ENCODE measurements at regions not wholly inside any gene's neighbourhood (a gene's known extent, or its start where the extent isn't known, plus 50 kb on each side); places are given as distances from the start of the nearest gene placed in this dataset.

DNA sequence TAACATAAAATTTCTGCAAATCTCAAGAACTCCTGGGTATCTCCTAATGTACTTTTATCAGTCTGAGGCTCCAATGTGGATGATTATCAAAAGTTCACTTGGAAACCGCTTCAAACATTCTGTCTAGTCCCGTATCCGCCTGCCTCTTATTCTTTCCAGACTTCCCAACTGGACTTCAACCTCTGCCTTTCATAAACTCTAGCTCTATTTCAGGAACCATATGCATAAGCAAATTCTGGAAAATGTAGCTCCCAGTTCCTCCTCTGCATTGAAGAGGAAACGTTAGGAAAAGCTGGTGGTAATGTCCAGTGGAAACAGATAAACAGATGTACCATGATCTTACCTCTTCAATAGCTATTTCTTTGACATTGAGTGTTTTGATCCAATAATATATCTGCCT, 285.0 kb downstream of the KCNJ2 start:
- Histone ChIP-seq H3K56ac (ENCODE audit: extremely low read depth, insufficient read depth, low read length) (no peak overlapping the region), H4K5ac (ENCODE audit: low read depth, low read length) (no peak overlapping the region), H3K14ac (replicated peaks; ENCODE audit: low read depth, low read length) (no peak overlapping the region), H2AK5ac (ENCODE audit: low read depth, low read length) (no peak overlapping the region), H2BK20ac (ENCODE audit: low read depth, low read length) (no peak overlapping the region), H4K20me1 (ENCODE audit: insufficient read depth, low read length) (no peaks in the 10 kb centered on the region), H2BK5ac (ENCODE audit: low read depth, low read length, poor library complexity, severe bottlenecking) (no peak overlapping the region), H2BK15ac (ENCODE audit: low read depth, low read length) (no peak overlapping the region), H4K8ac (ENCODE audit: low read depth in 2 of 2, low read length in 2 of 2) (no peak overlapping the region), H3K18ac (ENCODE audit: low read depth, low read length) (no peak overlapping the region), H3K23ac (ENCODE audit: low read depth, low read length) (no peak overlapping the region), H2AFZ (replicated peaks; ENCODE audit: low read length, poor library complexity) (no peak overlapping the region), H3K4me2 (ENCODE audit: low read depth, low read length) (no peak overlapping the region), H3K27me3 (ENCODE audit: control insufficient read depth, insufficient read depth, low read length) (no peaks in the 10 kb centered on the region), H3K27ac (ENCODE audit: insufficient read depth, low read length) (no peak overlapping the region), H3K9ac (ENCODE audit: low read depth, low read length) (no peak overlapping the region), H2BK120ac (ENCODE audit: low read depth, low read length) (no peak overlapping the region), H2AK9ac (replicated peaks; ENCODE audit: low read depth, low read length, poor library complexity) (no peak overlapping the region), H3K4me1 (ENCODE audit: control insufficient read depth, insufficient read depth, low read length) (no peaks in the 10 kb centered on the region), H3K9me3 (ENCODE audit: control insufficient read depth, insufficient read depth, low read length) (no peaks in the 10 kb centered on the region), H3K4me3 (ENCODE audit: insufficient read depth, low read depth, low read length) (no peak overlapping the region), H3K79me1 (ENCODE audit: low read depth in 1 of 2, low read length in 2 of 2) (no peaks in the 10 kb centered on the region), H3K4ac (ENCODE audit: low read depth, low read length) (no peak overlapping the region), H4K91ac (ENCODE audit: insufficient read depth, low read depth, low read length) (no peak overlapping the region), H3K36me3 (ENCODE audit: control insufficient read depth, insufficient read depth, low read length) (no peaks in the 10 kb centered on the region), H3K9me1 (ENCODE audit: insufficient read depth, low read length) (no peaks in the 10 kb centered on the region)
- ATAC-seq (ENCODE audit: low read depth), result no peak
- intact Hi-C loops (cut with micrococcal nuclease), result no loop called here
- ChIA-PET POLR2A (ENCODE audit: unreplicated experiment) (no interaction called here), CTCF (no interaction called here)
- dilution Hi-C loops (cut with HindIII; ENCODE audit: low sequenced_read_pairs, unreplicated experiment), result no loop called here
- in situ Hi-C loops (cut with MboI; ENCODE audit: low sequenced_read_pairs), result no loop called here
- TF ChIP-seq SMC3 (IDR thresholded peaks at IDR 0.05; ENCODE audit: low read depth, low read length) (no peak), CHD1 (IDR thresholded peaks at IDR 0.05; ENCODE audit: low read depth, low read length) (no peak), CEBPB (IDR thresholded peaks at IDR 0.05; ENCODE audit: low read depth, low read length) (no peak), MXI1 (IDR thresholded peaks at IDR 0.05; ENCODE audit: borderline replicate concordance, low read depth, low read length) (no peak), FOS (IDR thresholded peaks at IDR 0.05; ENCODE audit: low read depth, low read length) (no peak), NFE2L2 (IDR thresholded peaks at IDR 0.05; ENCODE audit: low read depth, low read length) (no peak), POLR2A (IDR thresholded peaks at IDR 0.05; ENCODE audit: low read depth, low read length) (no peak), RCOR1 (IDR thresholded peaks at IDR 0.05; ENCODE audit: insufficient replicate concordance, low read length) (no peak), RFX5 (IDR thresholded peaks at IDR 0.05; ENCODE audit: low read depth, low read length) (no peak), MAFK (IDR thresholded peaks at IDR 0.05; ENCODE audit: low read depth, low read length) (no peak), RAD21 (IDR thresholded peaks at IDR 0.05; ENCODE audit: low read length) (no peak), MAZ (IDR thresholded peaks at IDR 0.05; ENCODE audit: borderline replicate concordance, low read depth, low read length) (no peak), BHLHE40 (IDR thresholded peaks at IDR 0.05; ENCODE audit: low read depth, low read length) (no peak)
- TF ChIP-seq, protein P1, sequence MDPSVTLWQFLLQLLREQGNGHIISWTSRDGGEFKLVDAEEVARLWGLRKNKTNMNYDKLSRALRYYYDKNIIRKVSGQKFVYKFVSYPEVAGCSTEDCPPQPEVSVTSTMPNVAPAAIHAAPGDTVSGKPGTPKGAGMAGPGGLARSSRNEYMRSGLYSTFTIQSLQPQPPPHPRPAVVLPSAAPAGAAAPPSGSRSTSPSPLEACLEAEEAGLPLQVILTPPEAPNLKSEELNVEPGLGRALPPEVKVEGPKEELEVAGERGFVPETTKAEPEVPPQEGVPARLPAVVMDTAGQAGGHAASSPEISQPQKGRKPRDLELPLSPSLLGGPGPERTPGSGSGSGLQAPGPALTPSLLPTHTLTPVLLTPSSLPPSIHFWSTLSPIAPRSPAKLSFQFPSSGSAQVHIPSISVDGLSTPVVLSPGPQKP (IDR thresholded peaks at IDR 0.05; ENCODE audit: borderline replicate concordance, low read depth, low read length), result no peak
- TF ChIP-seq, protein P2, sequence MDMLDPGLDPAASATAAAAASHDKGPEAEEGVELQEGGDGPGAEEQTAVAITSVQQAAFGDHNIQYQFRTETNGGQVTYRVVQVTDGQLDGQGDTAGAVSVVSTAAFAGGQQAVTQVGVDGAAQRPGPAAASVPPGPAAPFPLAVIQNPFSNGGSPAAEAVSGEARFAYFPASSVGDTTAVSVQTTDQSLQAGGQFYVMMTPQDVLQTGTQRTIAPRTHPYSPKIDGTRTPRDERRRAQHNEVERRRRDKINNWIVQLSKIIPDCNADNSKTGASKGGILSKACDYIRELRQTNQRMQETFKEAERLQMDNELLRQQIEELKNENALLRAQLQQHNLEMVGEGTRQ (IDR thresholded peaks at IDR 0.05; ENCODE audit: low read depth, low read length), result no peak
- TF ChIP-seq, protein P3, sequence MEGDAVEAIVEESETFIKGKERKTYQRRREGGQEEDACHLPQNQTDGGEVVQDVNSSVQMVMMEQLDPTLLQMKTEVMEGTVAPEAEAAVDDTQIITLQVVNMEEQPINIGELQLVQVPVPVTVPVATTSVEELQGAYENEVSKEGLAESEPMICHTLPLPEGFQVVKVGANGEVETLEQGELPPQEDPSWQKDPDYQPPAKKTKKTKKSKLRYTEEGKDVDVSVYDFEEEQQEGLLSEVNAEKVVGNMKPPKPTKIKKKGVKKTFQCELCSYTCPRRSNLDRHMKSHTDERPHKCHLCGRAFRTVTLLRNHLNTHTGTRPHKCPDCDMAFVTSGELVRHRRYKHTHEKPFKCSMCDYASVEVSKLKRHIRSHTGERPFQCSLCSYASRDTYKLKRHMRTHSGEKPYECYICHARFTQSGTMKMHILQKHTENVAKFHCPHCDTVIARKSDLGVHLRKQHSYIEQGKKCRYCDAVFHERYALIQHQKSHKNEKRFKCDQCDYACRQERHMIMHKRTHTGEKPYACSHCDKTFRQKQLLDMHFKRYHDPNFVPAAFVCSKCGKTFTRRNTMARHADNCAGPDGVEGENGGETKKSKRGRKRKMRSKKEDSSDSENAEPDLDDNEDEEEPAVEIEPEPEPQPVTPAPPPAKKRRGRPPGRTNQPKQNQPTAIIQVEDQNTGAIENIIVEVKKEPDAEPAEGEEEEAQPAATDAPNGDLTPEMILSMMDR (conservative IDR thresholded peaks at IDR 0.05; ENCODE audit: low read depth, low read length), result no peak
- DNase-seq, result no peak
- no CpG with 5 or more reads among the region's 4 CpGs for WGBS, 2 experiments (ENCODE audit: extremely low coverage in 2 of 2, insufficient read length in 1 of 2)
- BruUV-seq (replicated peaks), result no TSS peak

Measured in IMR-90 (cell line).